GM12878 (cell line): ENCODE measurements at regions not wholly inside any gene's neighbourhood (a gene's known extent, or its start where the extent isn't known, plus 50 kb on each side); places are given as distances from the start of the nearest gene placed in this dataset.

Source experiments
- CTCF ChIP-seq, 3 experiments: IDR thresholded peaks in 2 of 3; conservative IDR thresholded peaks in 1 of 3; 2 replicates each; pipeline ENCODE4 v1.5.1; 2011; ENCODE audit warnings: low read depth in 3 of 3, low read length in 3 of 3, mild to moderate bottlenecking in 3 of 3, control low read depth in 2 of 3, moderate library complexity in 2 of 3, inconsistent platforms in 1 of 3, mixed read lengths in 1 of 3; ENCODE audit not compliant: control insufficient read depth in 2 of 3, insufficient read depth in 1 of 3; ENCODE audit errors: extremely low read depth in 1 of 3
- EP300 ChIP-seq, 2 experiments: fragments of 150-350 bp in 1 of 2; IDR thresholded peaks; 2 replicates each; pipeline ENCODE4 v1.6.1; 2011 to 2012; ENCODE audit warnings: low read depth in 2 of 2, low read length in 2 of 2, borderline replicate concordance in 1 of 2, improper control_type of control experiment in 1 of 2, inconsistent platforms in 1 of 2; ENCODE audit not compliant: control insufficient read depth in 1 of 2
- EZH2 ChIP-seq: IDR thresholded peaks from 2 replicates; pipeline ENCODE4 v1.6.1; 2012; ENCODE audit warnings: low read depth, mild to moderate bottlenecking, control low read depth, inconsistent platforms, low read length, borderline replicate concordance; ENCODE audit not compliant: control insufficient read depth
- FOXM1 ChIP-seq: IDR thresholded peaks from 2 replicates; pipeline ENCODE4 v1.6.1; 2012; ENCODE audit warnings: low read depth, mild to moderate bottlenecking, inconsistent platforms, low read length, moderate library complexity
- GATAD2B ChIP-seq: fragments of 450-650 bp; conservative IDR thresholded peaks from 2 replicates; pipeline ENCODE4 v1.6.1; 2017; ENCODE audit warnings: low read depth, mild to moderate bottlenecking, moderate library complexity
- MYC ChIP-seq: IDR thresholded peaks from 2 replicates; pipeline ENCODE4 v1.6.1; 2011; ENCODE audit warnings: mild to moderate bottlenecking, low read length, moderate library complexity, inconsistent platforms; ENCODE audit not compliant: insufficient read depth, insufficient replicate concordance, insufficient read length, severe bottlenecking
- SMC3 ChIP-seq: IDR thresholded peaks from 2 replicates; pipeline ENCODE4 v1.6.1; 2011; ENCODE audit warnings: low read length, improper control_type of control experiment, borderline replicate concordance
- SP1 ChIP-seq: IDR thresholded peaks from one replicate; pipeline ENCODE4 v1.6.1; 2011; ENCODE audit warnings: low read depth, low read length
- TF ChIP-seq, protein P1 (sequence below): fragments of 450-650 bp; formaldehyde crosslinking; IDR thresholded peaks from 2 replicates; pipeline ENCODE4 v1.4.0; 2022; ENCODE audit warnings: mild to moderate bottlenecking, moderate library complexity

GRCh38 chr18:2313332-2313731, 258.0 kb downstream of the METTL4 start:
- TF ChIP-seq MYC (no peak), SP1 (no peak), GATAD2B (no peak), SMC3 (no peak), EZH2 (no peak), CTCF (IDR thresholded peaks at IDR 0.05 in 2 of 3, conservative IDR thresholded peaks at IDR 0.05 in 1 of 3; ENCODE audit: control insufficient read depth in 2 of 3, extremely low read depth in 1 of 3, insufficient read depth in 1 of 3, low read depth in 3 of 3, low read length in 3 of 3) (no peak), FOXM1 (no peak), EP300 (IDR thresholded peaks at IDR 0.05; ENCODE audit: borderline replicate concordance in 1 of 2, control insufficient read depth in 1 of 2, low read depth in 2 of 2, low read length in 2 of 2) (no peak)
- TF ChIP-seq, protein P1, sequence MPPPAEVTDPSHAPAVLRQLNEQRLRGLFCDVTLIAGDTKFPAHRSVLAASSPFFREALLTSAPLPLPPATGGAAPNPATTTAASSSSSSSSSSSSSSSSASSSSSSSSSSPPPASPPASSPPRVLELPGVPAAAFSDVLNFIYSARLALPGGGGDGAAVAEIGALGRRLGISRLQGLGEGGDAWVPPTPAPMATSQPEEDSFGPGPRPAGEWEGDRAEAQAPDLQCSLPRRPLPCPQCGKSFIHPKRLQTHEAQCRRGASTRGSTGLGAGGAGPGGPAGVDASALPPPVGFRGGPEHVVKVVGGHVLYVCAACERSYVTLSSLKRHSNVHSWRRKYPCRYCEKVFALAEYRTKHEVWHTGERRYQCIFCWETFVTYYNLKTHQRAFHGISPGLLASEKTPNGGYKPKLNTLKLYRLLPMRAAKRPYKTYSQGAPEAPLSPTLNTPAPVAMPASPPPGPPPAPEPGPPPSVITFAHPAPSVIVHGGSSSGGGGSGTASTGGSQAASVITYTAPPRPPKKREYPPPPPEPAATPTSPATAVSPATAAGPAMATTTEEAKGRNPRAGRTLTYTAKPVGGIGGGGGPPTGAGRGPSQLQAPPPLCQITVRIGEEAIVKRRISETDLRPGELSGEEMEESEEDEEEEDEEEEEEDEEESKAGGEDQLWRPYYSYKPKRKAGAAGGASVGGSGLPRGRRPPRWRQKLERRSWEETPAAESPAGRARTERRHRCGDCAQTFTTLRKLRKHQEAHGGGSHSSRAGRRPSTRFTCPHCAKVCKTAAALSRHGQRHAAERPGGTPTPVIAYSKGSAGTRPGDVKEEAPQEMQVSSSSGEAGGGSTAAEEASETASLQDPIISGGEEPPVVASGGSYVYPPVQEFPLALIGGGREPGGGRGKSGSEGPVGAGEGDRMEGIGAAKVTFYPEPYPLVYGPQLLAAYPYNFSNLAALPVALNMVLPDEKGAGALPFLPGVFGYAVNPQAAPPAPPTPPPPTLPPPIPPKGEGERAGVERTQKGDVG (CRISPR knock-in tag): no peak
